ENCODE measurements at regions not wholly inside any gene's neighbourhood (a gene's known extent, or its start where the extent isn't known, plus 50 kb on each side); places are given as distances from the start of the nearest gene placed in this dataset.
"Not testable (repeated sequence)": the region's sequence is repeated elsewhere in the genome, so short reads cannot be mapped to it uniquely, and the experiment has no call there.

DNA sequence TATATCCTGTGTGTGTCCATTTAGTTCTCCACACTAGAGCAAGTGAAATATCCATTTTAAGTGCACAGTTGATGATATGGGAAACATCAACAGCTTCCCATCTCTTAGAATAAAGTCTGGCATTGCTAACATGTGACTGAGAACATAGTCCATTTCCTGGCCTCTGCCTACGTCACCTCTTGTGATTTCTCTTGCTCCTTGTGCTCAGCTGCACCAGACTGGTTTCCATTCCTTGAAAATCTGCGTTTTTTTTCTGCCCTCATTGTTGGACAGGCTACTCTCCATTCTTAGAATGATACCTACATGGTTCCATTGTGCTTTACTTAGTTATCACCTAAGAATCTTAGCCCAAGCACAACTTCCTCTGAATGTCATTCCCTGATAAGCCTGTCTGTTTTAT, 851.2 kb upstream of the ID2 start:
- DNase-seq = no peak

DNA sequence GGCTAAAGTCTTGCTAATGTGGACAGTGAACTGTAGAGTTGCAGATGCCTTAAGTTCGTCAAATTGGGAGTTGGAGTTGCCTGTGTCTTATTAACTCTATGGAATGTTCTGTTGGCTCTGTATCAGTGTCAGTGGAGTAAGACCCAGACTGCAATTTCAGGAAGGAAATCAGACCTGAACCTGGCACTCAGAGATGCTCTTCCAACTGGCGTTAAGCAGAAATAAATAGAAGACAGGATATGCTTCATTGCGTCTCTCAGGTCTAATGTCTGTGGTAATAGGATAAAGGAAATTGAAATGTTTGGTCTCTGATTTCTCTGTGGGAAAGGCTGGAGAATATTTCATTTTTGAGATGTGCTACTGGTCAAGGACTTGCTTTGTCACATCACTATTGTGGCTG, 846.7 kb upstream of the ID2 start:
- DNase-seq = no peak

- DNase-seq = peak; percentile 24
These were observed 845.9 kb upstream of the ID2 start for GRCh38 chr2:7835693-7836680.

DNA sequence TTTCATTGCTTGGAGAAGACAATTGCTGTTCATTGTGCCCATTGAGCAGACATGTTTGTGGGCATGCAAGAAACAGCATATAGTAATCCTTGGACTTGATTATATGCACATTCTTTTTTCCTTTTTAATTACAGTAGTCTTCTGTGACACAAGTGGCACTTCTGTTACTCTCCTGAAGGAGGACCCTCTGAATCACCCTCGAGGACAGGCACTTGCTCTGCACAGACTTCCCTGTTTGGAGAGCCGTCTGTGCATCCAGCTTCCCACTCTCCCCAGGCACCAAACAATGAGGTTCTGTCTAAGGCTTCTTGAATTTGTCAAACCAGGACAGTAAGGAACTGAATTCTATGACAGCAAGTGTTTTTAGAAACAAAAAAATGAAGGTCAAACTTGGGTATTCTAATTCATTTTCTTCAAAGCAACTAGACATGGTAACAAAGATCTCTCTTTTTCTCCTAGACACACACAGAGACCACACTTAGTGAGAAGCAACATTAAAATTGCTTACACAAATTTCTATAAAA, 844.6 kb upstream of the ID2 start:
- no peak for DNase-seq

DNA sequence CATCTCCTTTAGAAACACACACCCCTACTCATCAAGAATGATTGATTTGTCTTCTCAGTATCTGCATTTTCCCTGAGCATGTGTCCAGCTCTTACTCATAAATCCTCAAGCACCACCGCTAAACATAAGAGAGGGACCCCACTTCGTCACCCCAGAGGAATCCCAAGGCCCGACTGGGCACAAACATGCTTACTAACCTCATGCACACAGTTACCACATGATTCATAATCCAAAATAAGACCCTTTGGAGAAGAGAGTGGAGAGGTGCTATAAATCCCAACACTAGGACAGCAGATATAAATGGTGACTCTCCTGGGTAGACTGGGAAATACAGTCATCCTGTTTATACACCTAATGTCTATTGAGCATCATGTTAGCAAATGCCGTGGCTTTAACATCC, 843.2 kb upstream of the ID2 start:
- no peak for DNase-seq

DNA sequence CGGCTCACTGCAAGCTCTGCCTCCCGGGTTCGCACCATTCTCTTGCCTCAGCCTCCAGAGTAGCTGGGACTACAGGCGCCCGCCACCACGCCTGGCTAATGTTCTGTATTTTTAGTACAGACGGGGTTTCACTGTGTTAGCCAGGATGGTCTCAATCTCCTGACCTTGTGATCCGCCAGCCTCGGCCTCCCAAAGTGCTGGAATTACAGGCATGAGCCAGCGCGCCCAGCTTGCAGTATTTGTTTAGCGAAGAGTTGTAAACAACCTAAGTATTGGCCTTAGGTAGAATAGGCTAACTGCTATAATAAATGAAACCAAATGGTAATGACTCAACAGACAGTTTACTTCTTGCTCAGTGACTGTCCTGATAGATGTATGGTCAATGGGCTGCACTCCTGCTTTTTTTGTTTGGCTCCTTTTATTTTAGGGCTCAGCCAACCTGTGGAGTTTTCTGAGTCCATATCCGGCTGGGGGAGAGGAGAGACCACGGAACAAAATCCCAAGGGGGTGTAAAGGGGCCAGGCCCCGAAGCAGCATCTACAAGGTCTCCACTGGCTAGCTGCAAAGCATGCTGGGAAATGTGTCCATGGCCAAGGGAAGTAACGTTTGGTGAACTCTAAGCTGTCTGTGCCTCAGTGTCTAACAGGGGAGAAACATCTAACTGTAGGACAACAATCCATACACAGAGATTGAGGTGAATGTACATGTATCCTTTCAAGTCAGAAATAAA, 841.0 kb upstream of the ID2 start:
- DNase-seq = no peak

- DNase-seq = peak; percentile 21
These were observed 840.1 kb upstream of the ID2 start for GRCh38 chr2:7841751-7842150.

GRCh38 chr2:7844414-7844965, 837.4 kb upstream of the ID2 start:
- DNase-seq = no peak

- no peak for DNase-seq
These were observed 836.5 kb upstream of the ID2 start for GRCh38 chr2:7845332-7845731.

DNA sequence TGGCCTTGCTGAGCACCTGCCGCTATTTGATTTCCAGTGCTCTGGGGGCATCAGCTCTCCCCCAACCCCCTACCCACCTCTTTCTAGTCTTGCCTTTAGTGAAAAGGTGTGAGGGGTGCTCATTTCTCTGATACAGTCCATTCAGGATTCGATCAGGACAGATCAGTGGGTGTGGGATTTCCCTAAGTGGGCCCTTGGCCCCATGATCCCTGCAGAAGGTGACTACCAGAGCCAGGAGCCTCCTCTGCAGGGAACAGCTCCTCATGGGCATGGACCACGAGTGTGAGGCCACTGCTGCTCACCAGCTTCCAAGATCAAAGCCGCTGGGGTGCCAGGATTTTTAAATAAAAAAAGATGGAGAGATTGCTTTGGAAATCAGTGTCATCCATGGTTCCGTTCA, 835.2 kb upstream of the ID2 start:
- DNase-seq = no peak

GRCh38 chr2:7847321-7847720, 834.5 kb upstream of the ID2 start:
- DNase-seq = no peak

- DNase-seq = no peak
These were observed 832.8 kb upstream of the ID2 start for GRCh38 chr2:7849027-7849426.

DNA sequence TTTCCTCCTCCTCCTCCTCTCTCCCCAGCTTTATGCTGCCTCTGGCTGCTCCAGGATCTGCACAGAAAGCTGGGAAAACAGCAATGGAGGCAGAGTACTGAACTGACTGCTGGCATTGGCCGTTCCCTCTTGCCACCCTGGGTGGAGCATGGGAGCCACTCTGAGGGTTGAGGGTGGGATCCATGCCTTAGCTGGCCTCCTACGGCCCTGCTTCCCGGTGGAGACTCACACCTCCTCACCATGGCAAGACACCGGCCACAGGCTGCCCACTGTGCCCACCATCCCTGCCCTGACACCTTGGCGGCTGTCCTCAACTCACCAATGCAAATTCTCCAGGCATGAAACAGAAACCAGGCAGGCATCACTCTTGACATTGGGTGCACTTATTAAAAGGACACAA, 832.3 kb upstream of the ID2 start:
- no peak for DNase-seq

DNA sequence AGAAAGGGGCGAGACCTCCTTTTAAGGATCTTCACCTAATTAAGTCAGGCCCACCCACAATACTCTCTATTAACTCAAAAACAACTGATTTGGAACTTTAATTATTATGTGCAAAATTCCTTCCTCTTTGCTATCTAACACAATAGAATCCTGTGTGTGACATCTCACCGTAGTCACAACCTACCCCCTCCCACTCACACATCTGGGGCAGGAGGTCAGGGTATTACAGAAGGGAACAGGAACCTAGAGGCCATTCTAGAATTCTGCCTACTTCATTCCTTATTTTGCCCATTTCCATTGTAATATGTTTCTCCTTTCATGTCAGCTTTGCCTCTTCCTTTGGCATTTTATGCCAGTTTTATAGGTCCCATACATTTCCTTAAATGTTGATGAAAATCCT, 829.3 kb upstream of the ID2 start:
- DNase-seq = no peak

DNA sequence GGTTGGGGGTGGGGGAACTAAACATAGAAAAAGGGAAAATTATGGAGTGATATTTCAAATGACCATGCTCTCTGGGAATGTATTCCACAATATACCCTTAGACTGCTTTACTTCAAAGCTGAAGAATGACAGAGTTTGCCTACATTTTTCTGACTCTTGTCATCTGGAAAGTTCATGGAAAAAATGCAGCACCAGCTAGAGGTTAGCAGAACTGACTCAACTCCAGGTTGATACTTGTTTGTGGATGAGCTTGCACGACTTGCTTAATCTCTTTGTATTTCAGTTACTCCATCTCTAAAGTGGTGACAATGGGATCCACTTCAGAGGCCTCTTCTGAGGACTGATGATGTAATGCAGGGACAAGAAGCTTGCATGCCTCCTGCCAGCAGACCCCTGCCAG, 824.0 kb upstream of the ID2 start:
- DNase-seq = no peak

DNA sequence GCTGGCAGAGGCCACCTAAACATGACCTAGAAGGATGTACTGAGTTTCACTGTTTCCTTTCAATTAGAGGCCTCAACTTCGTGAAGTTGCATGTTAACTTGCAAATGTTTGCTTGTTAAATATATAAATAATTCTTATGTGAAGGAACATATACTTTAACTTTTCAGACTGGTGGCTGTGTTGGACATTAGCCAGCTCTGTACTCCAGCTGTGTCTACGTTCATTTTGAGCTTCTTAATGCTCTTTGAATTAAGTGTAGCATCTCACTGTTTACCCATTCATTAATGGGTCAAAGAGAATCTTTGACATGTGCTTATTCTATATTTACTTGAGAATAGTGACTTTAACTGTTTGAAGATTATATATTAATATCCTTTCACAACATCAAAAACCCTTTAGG, 823.2 kb upstream of the ID2 start:
- DNase-seq = no peak

DNA sequence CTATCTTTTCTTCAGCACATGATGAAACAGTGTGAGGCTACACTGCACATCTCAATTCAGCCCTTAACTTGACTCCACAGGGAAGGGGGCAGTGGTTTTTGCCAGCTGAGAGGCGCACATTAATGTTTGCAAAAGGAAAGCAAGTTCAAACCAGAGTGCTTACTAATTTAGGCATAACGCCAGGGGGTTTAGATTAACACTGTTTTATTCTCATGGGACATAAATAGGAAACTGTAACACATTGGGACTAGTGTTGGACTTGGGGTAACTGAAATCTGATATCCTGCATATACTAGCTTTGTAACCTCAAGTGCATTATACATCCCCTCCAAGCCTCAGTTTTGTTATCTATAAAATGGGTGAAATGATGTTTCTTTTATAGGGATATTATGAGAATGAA, 821.2 kb upstream of the ID2 start:
- DNase-seq = no peak

- DNase-seq = no peak
These were observed 819.8 kb upstream of the ID2 start for GRCh38 chr2:7861910-7862702.

DNA sequence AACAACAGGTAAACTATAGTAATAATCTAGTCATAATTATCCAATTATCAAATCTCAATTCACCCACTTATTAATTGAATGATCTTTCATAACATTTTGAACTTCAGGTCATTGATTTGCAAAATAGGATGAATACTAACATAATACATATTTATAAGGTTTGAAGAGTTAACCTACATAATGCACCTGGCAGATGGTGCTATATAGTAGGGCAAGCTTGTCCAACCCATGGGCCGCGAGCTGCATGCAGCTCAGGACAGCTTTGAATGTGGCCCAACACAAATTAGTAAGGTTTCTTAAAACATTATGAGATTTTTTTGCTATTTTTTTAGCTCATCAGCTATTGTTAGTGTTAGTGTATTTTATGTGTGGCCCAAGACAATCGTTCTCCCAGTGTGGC, 815.8 kb upstream of the ID2 start:
- no peak for DNase-seq

GRCh38 chr2:7866825-7867224, 815.0 kb upstream of the ID2 start:
- no peak for DNase-seq

DNA sequence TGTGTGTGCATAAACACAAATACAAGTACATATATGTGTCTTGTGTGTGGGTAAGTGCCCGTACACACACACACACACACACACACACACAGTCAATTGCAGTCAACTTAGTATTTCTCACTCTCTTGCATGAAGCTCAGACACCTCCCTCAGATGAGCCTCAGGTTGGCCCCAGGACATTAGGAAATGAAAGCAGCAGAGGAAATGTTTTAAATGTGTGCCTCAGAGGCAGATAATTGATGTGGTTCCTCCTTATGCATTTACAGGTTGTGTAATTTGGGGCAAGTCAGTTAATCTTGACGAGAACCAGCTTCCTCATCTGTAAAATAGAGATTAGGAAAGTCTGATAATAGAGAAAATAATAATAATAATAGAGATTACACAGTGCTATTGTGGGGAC, 814.0 kb upstream of the ID2 start:
- peak; percentile 51 for DNase-seq

DNA sequence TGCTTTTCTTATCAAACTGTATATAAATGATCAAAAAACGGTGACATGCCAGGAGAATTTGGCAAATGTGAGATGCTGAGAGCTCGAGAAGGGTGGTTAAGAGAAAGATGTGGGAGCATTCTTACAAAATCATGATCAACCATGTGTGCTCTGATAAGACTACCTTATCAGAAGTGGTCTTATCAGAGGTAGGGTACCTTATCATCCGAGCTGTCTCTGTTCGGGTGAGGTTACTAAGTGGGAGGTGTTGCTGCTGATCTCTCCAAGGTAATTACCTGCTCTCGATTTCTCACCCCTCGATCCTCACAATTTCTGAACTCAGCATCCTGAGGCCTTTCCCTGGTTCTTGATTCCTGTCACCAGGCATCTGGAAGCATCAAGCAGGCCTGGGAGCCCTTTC, 813.0 kb upstream of the ID2 start:
- DNase-seq = no peak

DNA sequence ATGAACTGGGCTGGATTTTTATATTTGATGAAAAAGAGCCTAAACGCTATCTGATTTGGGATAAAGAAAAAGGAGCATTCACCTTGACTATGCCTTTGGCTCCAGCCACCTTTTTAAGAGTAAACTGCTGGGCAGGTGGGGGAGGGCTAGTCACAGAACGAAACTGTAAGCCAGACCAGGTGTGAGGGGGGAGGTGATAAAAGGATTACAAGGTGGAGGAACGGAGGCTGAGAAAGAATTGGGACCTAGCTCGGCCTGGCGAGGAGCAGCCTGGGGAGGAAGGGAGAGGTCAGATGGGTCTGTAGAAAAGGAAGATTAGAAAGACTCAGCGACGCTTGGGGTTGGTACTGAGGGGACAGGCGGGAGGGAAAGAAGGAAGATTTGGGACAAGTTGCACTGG, 805.4 kb upstream of the ID2 start:
- not testable (repeated sequence) for DNase-seq
